Mesenchymal stem cell (in vitro differentiated cells and primary cell): ENCODE measurements at regions not wholly inside any gene's neighbourhood (a gene's known extent, or its start where the extent isn't known, plus 50 kb on each side); places are given as distances from the start of the nearest gene placed in this dataset.

ENCODE experiments used
- DNase-seq: peaks from one replicate; pipeline ENCODE4 v3.0.0-alpha.2; 2013
- H2AFZ ChIP-seq: one replicate; pipeline ENCODE4 v1.6.1; 2013; ENCODE audit warnings: low read depth, mild to moderate bottlenecking, control low read depth, inconsistent platforms, low read length, moderate library complexity
- H2AK5ac ChIP-seq: 2 replicates; pipeline ENCODE4 v1.6.1; 2013; ENCODE audit warnings: low read length, moderate library complexity, mild to moderate bottlenecking, inconsistent platforms; ENCODE audit not compliant: severe bottlenecking
- H2BK120ac ChIP-seq: one replicate; pipeline ENCODE4 v1.6.1; 2013; ENCODE audit warnings: low read depth, mild to moderate bottlenecking, inconsistent platforms, low read length, moderate library complexity
- H2BK12ac ChIP-seq, 2 experiments: one replicate each; pipeline ENCODE4 v1.6.1; 2013; ENCODE audit warnings: inconsistent platforms in 2 of 2, low read length in 2 of 2, mild to moderate bottlenecking in 2 of 2, moderate library complexity in 2 of 2, control low read depth in 1 of 2
- H2BK15ac ChIP-seq: one replicate; pipeline ENCODE4 v1.6.1; 2013; ENCODE audit warnings: mild to moderate bottlenecking, low read depth, inconsistent platforms; ENCODE audit not compliant: poor library complexity, severe bottlenecking
- H2BK5ac ChIP-seq: 2 replicates; pipeline ENCODE4 v1.6.1; 2013; ENCODE audit warnings: low read depth, mild to moderate bottlenecking, low read length, control low read depth, inconsistent platforms; ENCODE audit not compliant: poor library complexity, severe bottlenecking
- H3K14ac ChIP-seq, 2 experiments: one replicate each; pipeline ENCODE4 v1.6.1; 2013; ENCODE audit warnings: inconsistent platforms in 2 of 2, low read length in 2 of 2, control low read depth in 1 of 2, mild to moderate bottlenecking in 1 of 2, moderate library complexity in 1 of 2
- H3K18ac ChIP-seq, 2 experiments: one replicate each; pipeline ENCODE4 v1.6.1; 2013; ENCODE audit warnings: inconsistent platforms in 2 of 2, low read length in 2 of 2, control low read depth in 1 of 2, low read depth in 1 of 2, mild to moderate bottlenecking in 1 of 2
- H3K23ac ChIP-seq, 2 experiments: one replicate each; pipeline ENCODE4 v1.6.1; 2013; ENCODE audit warnings: inconsistent platforms in 2 of 2, low read length in 2 of 2, mild to moderate bottlenecking in 2 of 2, moderate library complexity in 2 of 2, control low read depth in 1 of 2
- H3K27ac ChIP-seq: 2 replicates; pipeline ENCODE4 v1.5.1; 2013; ENCODE audit warnings: mild to moderate bottlenecking, moderate library complexity, low read length, control low read depth, inconsistent platforms; ENCODE audit not compliant: poor library complexity, severe bottlenecking
- H3K27me3 ChIP-seq, 2 experiments: 2 replicates each; pipeline versions ENCODE4 v1.6.1 to v1.7.0; 2013; ENCODE audit warnings: low read length in 2 of 2, mild to moderate bottlenecking in 2 of 2, moderate library complexity in 2 of 2, control low read depth in 1 of 2, inconsistent platforms in 1 of 2; ENCODE audit not compliant: control insufficient read depth in 1 of 2, insufficient read depth in 1 of 2
- H3K36me3 ChIP-seq, 2 experiments: 2 replicates each; pipeline versions ENCODE4 v1.6.1 to v1.7.0; 2013; ENCODE audit warnings: low read length in 2 of 2, control low read depth in 1 of 2, inconsistent platforms in 1 of 2, low read depth in 1 of 2, mild to moderate bottlenecking in 1 of 2; ENCODE audit not compliant: insufficient read depth in 2 of 2, control insufficient read depth in 1 of 2
- H3K4ac ChIP-seq, 2 experiments: one replicate each; pipeline ENCODE4 v1.6.1; 2013; ENCODE audit warnings: inconsistent platforms in 2 of 2, low read length in 2 of 2, mild to moderate bottlenecking in 2 of 2, moderate library complexity in 2 of 2, control low read depth in 1 of 2, low read depth in 1 of 2
- H3K4me1 ChIP-seq: 2 replicates; pipeline ENCODE4 v1.6.1; 2013; ENCODE audit warnings: low read depth, low read length, control low read depth; ENCODE audit not compliant: control insufficient read depth, insufficient read depth
- H3K4me2 ChIP-seq: 2 replicates; pipeline ENCODE4 v1.6.1; 2013; ENCODE audit warnings: low read length, mild to moderate bottlenecking, inconsistent platforms; ENCODE audit not compliant: poor library complexity, severe bottlenecking
- H3K4me3 ChIP-seq, 2 experiments: 2 replicates each; pipeline versions ENCODE4 v1.5.1 to v1.7.0; 2013; ENCODE audit warnings: low read length in 2 of 2, mild to moderate bottlenecking in 2 of 2, control low read depth in 1 of 2, low read depth in 1 of 2; ENCODE audit not compliant: insufficient read depth in 1 of 2
- H3K79me1 ChIP-seq: replicated peaks from 2 replicates; pipeline ENCODE4 v1.6.1; 2013; ENCODE audit warnings: mild to moderate bottlenecking, control low read depth, low read length, inconsistent platforms; ENCODE audit not compliant: poor library complexity, severe bottlenecking
- H3K9ac ChIP-seq: 2 replicates; pipeline ENCODE4 v1.7.0; 2013; ENCODE audit warnings: mild to moderate bottlenecking, low read length, moderate library complexity
- H3K9me3 ChIP-seq: 2 replicates; pipeline ENCODE4 v1.7.0; 2013; ENCODE audit warnings: mild to moderate bottlenecking, low read length; ENCODE audit not compliant: control insufficient read depth
- H4K8ac ChIP-seq: one replicate; pipeline ENCODE4 v1.6.1; 2013; ENCODE audit warnings: inconsistent platforms, mild to moderate bottlenecking, low read length, moderate library complexity
- H4K91ac ChIP-seq: one replicate; pipeline ENCODE4 v1.6.1; 2013; ENCODE audit warnings: mild to moderate bottlenecking, low read length, inconsistent platforms
- WGBS: methylation state at CpG from one replicate; pipeline ENCODE4 v1.1.7; 2013; ENCODE audit warnings: mixed read lengths; 5-methylcytosine and 5-hydroxymethylcytosine counted together

DNA sequence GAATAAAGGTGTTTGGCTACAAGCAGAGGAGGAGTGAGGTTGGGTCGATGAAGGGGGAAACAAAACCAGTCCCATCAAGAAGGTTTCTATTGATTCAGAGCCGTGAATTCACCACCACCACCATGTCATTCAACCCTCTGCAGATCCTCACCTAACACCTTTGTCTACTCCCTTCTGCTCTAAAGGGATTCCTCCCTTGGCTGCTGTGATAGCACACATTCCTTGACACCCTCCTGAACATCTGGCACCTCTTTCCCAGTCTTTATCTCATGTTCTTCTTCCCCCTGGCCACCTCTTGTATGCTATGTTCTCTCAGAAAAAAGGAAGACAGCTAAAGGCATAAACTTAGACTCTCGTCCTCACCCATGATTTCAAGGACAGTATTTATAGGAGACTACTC, 318.0 kb downstream of the GPAM start:
- Histone ChIP-seq H3K79me1 (no peaks in the 10 kb centered on the region), H3K9me3 (no peaks in the 10 kb centered on the region), H3K9ac (no peak overlapping the region), H3K4me1 (no peaks in the 10 kb centered on the region), H3K23ac (no peak overlapping the region), H3K36me3 (no peaks in the 10 kb centered on the region), H3K14ac (no peak overlapping the region), H2BK5ac (no peak overlapping the region), H3K4me2 (no peak overlapping the region), H3K18ac (no peak overlapping the region), H2AFZ (no peak overlapping the region), H3K27ac (no peak overlapping the region), H3K4ac (no peak overlapping the region), H2BK15ac (no peak overlapping the region), H4K91ac (no peak overlapping the region), H3K4me3 (no peak overlapping the region), H2BK120ac (no peak overlapping the region), H4K8ac (no peak overlapping the region), H3K27me3 (peaks cover 0 to 8% of the 10 kb centered on the region in 2 experiments), H2BK12ac (no peak overlapping the region), H2AK5ac (no peak overlapping the region)
- no peak for DNase-seq
- 44% methylated on average over 3 of the region's 3 CpGs for WGBS

DNA sequence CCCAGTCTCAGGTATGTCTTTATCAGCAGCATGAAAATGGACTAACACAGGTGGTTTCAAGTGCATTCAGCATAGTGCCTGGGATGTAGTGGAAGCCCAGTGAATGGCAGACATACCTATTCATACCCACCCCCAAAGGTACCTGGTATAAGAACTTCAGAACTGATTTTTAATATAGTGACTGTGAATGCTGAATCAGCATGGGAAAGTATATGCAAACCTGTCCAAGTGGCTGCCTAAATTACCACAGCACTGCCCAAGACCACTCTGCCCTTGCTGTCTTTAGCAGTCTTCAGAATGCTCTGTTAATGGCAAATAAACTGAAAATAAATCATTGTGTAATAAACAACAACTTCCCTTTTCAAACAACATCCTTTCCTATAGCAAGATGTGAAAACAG, 312.1 kb downstream of the GPAM start:
- Histone ChIP-seq H3K27me3 (peaks cover 0 to 9% of the 10 kb centered on the region in 2 experiments), H3K9ac (no peak overlapping the region), H2BK15ac (no peak overlapping the region), H4K91ac (no peak overlapping the region), H3K4ac (no peak overlapping the region), H4K8ac (no peak overlapping the region), H2BK12ac (no peak overlapping the region), H2AK5ac (no peak overlapping the region), H2AFZ (no peak overlapping the region), H3K79me1 (no peaks in the 10 kb centered on the region), H3K4me2 (no peak overlapping the region), H3K4me3 (no peak overlapping the region), H3K27ac (no peak overlapping the region), H3K9me3 (no peaks in the 10 kb centered on the region), H2BK120ac (no peak overlapping the region), H3K36me3 (no peaks in the 10 kb centered on the region), H3K14ac (no peak overlapping the region), H3K23ac (no peak overlapping the region), H2BK5ac (no peak overlapping the region), H3K18ac (no peak overlapping the region), H3K4me1 (no peaks in the 10 kb centered on the region)
- DNase-seq = no peak

DNA sequence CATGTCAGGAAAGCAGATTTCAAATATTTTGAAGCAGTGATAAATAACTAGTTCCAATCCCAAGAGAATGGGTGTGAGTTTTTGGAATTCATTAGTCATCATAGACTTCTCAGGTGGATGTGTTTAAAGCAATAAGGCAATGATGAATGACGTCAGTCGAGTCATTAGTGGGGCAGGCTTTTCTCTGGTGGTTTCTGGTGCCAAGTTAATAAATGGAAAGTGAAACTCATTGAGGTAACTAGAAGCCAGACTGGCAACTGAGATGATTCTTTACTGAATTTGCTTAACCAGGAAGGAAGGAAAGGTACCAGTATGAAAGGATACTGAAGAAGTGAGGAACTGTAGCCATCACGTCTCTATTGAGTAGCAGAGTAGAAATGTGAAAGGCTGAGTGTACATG, 311.0 kb downstream of the GPAM start:
- Histone ChIP-seq H3K4me3 (no peak overlapping the region), H3K79me1 (no peaks in the 10 kb centered on the region), H3K23ac (no peak overlapping the region), H2BK120ac (no peak overlapping the region), H2BK15ac (no peak overlapping the region), H3K9ac (no peak overlapping the region), H3K27ac (no peak overlapping the region), H3K4me1 (no peaks in the 10 kb centered on the region), H3K27me3 (peaks cover 0 to 9% of the 10 kb centered on the region in 2 experiments), H3K9me3 (no peaks in the 10 kb centered on the region), H3K14ac (no peak overlapping the region), H3K18ac (no peak overlapping the region), H2AFZ (no peak overlapping the region), H2AK5ac (no peak overlapping the region), H2BK5ac (no peak overlapping the region), H4K8ac (no peak overlapping the region), H4K91ac (no peak overlapping the region), H2BK12ac (no peak overlapping the region), H3K4me2 (no peak overlapping the region), H3K36me3 (no peaks in the 10 kb centered on the region), H3K4ac (no peak overlapping the region)
- 57% methylated on average over 3 of the region's 3 CpGs for whole genome bisulfite sequencing
- DNase-seq = no peak

DNA sequence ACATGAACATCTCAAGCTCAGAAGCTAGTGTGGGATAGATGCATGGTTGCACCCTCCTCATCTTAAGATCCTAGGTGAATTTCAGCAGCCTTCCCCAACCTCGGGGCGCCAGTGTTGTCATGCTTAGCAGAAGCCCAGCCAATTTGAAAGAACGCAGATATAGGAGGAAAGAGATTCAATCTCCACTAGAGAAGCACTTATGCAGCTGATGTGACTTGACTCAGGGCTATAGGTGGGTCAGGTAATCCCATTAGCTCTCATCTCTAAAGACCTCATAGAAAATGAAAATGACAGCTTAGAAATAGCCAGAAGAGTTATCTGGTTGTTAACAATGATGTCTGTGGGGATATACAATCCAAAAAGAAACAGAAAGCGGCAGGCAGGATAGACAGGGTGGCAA, 310.5 kb downstream of the GPAM start:
- no peak for DNase-seq
- Histone ChIP-seq H3K4me2 (no peak overlapping the region), H3K23ac (no peak overlapping the region), H2AK5ac (no peak overlapping the region), H3K9ac (no peak overlapping the region), H4K91ac (no peak overlapping the region), H3K14ac (no peak overlapping the region), H2AFZ (no peak overlapping the region), H3K9me3 (peaks cover 4% of the 10 kb centered on the region), H2BK5ac (no peak overlapping the region), H3K27me3 (peaks cover 0 to 11% of the 10 kb centered on the region in 2 experiments), H2BK15ac (no peak overlapping the region), H3K18ac (no peak overlapping the region), H3K4me1 (no peaks in the 10 kb centered on the region), H3K4me3 (no peak overlapping the region), H2BK12ac (no peak overlapping the region), H3K36me3 (no peaks in the 10 kb centered on the region), H3K4ac (no peak overlapping the region), H4K8ac (no peak overlapping the region), H3K79me1 (no peaks in the 10 kb centered on the region), H2BK120ac (no peak overlapping the region), H3K27ac (no peak overlapping the region)
- 68% methylated on average over 4 of the region's 4 CpGs for WGBS
